Neural cell (in vitro differentiated cells): ENCODE measurements at regions not wholly inside any gene's neighbourhood (a gene's known extent, or its start where the extent isn't known, plus 50 kb on each side); places are given as distances from the start of the nearest gene placed in this dataset.

Experiments
- H2AFZ ChIP-seq: fragments of 200-600, 300-800 bp; sonication (generic), shearing (Covaris generic); 2 replicates; pipeline ENCODE4 v1.6.0; 2014; ENCODE audit warnings: low read depth, mild to moderate bottlenecking, antibody characterized with exemption, low read length, moderate library complexity
- H3F3A ChIP-seq: fragments of 200-600 bp; shearing (Covaris generic); 2 replicates; pipeline ENCODE4 v1.6.1; 2016; ENCODE audit warnings: mild to moderate bottlenecking, moderate library complexity, mixed read lengths, antibody characterized with exemption, low read length; ENCODE audit not compliant: insufficient read depth, poor library complexity, severe bottlenecking
- H3K27ac ChIP-seq: fragments of 200-600, 300-800 bp; sonication (generic), shearing (Covaris generic); 2 replicates; pipeline ENCODE4 v1.5.1; 2014; ENCODE audit warnings: mild to moderate bottlenecking, low read length, moderate library complexity
- H3K27me3 ChIP-seq: fragments of 300-800, 200-600 bp; sonication (generic), shearing (Covaris generic); 2 replicates; pipeline ENCODE4 v1.6.0; 2014; ENCODE audit warnings: mild to moderate bottlenecking, low read depth, low read length, moderate library complexity; ENCODE audit not compliant: insufficient read depth
- H3K36me3 ChIP-seq: fragments of 300-800, 200-600 bp; sonication (generic), shearing (Covaris generic); 2 replicates; pipeline ENCODE4 v1.5.1; 2014; ENCODE audit warnings: mild to moderate bottlenecking, antibody characterized with exemption, low read length, moderate library complexity; ENCODE audit not compliant: insufficient read depth
- H3K4me2 ChIP-seq: fragments of 300-800, 200-600 bp; sonication (generic), shearing (Covaris generic); 2 replicates; pipeline ENCODE4 v1.6.0; 2014; ENCODE audit warnings: mild to moderate bottlenecking, low read length
- H3K4me3 ChIP-seq: fragments of 300-800, 200-600 bp; sonication (generic), shearing (Covaris generic); 2 replicates; pipeline ENCODE4 v1.5.1; 2014; ENCODE audit warnings: mild to moderate bottlenecking, low read length, moderate library complexity
- H3K79me2 ChIP-seq: fragments of 200-600 bp; shearing (Covaris generic); replicated peaks from 2 replicates; pipeline ENCODE4 v1.6.0; 2014; ENCODE audit warnings: mild to moderate bottlenecking, low read length, moderate library complexity; ENCODE audit not compliant: insufficient read depth
- H3K9ac ChIP-seq: fragments of 300-800, 200-600 bp; sonication (generic), shearing (Covaris generic); 2 replicates; pipeline ENCODE4 v1.6.1; 2016; ENCODE audit warnings: mild to moderate bottlenecking, low read length, mixed read lengths
- H3K9me2 ChIP-seq: fragments of 200-600 bp; shearing (Covaris generic); 2 replicates; pipeline ENCODE4 v1.6.1; 2016; ENCODE audit warnings: mild to moderate bottlenecking, low read length, mixed read lengths; ENCODE audit not compliant: insufficient read depth
- H3K9me3 ChIP-seq: fragments of 200-600, 300-800 bp; sonication (generic), shearing (Covaris generic); 2 replicates; pipeline ENCODE4 v1.6.1; 2016; ENCODE audit warnings: mild to moderate bottlenecking, mixed run types, low read length, moderate library complexity, mixed read lengths
- H4K20me1 ChIP-seq: fragments of 200-600 bp; shearing (Covaris generic); 2 replicates; pipeline ENCODE4 v1.6.1; 2016; ENCODE audit warnings: mild to moderate bottlenecking, mixed run types; ENCODE audit not compliant: insufficient read depth
- EP300 ChIP-seq: fragments of 450-650 bp; conservative IDR thresholded peaks from 2 replicates; pipeline ENCODE4 v1.6.1; 2014; ENCODE audit warnings: antibody characterized with exemption, mild to moderate bottlenecking, moderate library complexity; ENCODE audit not compliant: poor library complexity, severe bottlenecking
- EZH2 ChIP-seq: fragments of 200-600, 300-800 bp; shearing (Covaris generic), sonication (generic); IDR thresholded peaks from 2 replicates; pipeline ENCODE4 v1.6.1; 2014; ENCODE audit warnings: antibody characterized with exemption, low read length, borderline replicate concordance, mild to moderate bottlenecking; ENCODE audit not compliant: insufficient read depth, poor library complexity, severe bottlenecking
- MXI1 ChIP-seq: fragments of 450-650 bp; conservative IDR thresholded peaks from 2 replicates; pipeline ENCODE4 v1.6.1; 2014; ENCODE audit warnings: antibody characterized with exemption, mild to moderate bottlenecking; ENCODE audit not compliant: poor library complexity, severe bottlenecking
- POLR2AphosphoS5 ChIP-seq: IDR thresholded peaks from 2 replicates; pipeline ENCODE4 v1.6.1; 2012
- RAD21 ChIP-seq: fragments of 450-650 bp; conservative IDR thresholded peaks from 2 replicates; pipeline ENCODE4 v1.6.1; 2014; ENCODE audit warnings: antibody characterized with exemption, mild to moderate bottlenecking, moderate library complexity
- SMC3 ChIP-seq: fragments of 450-650 bp; conservative IDR thresholded peaks from 2 replicates; pipeline ENCODE4 v1.6.1; 2014; ENCODE audit warnings: antibody characterized with exemption, mild to moderate bottlenecking, moderate library complexity; ENCODE audit not compliant: poor library complexity
- TAF1 ChIP-seq: IDR thresholded peaks from 2 replicates; pipeline ENCODE4 v1.6.1; 2012; ENCODE audit warnings: low read depth
- TF ChIP-seq, protein P1 (sequence below): fragments of 450-650 bp; IDR thresholded peaks from 2 replicates; pipeline ENCODE4 v1.5.1; 2014; ENCODE audit warnings: antibody characterized with exemption, mild to moderate bottlenecking, moderate library complexity; ENCODE audit not compliant: poor library complexity, severe bottlenecking
- TF ChIP-seq, protein P2 (sequence below): IDR thresholded peaks from 2 replicates; pipeline ENCODE4 v1.6.1; 2012; ENCODE audit warnings: borderline replicate concordance

DNA sequence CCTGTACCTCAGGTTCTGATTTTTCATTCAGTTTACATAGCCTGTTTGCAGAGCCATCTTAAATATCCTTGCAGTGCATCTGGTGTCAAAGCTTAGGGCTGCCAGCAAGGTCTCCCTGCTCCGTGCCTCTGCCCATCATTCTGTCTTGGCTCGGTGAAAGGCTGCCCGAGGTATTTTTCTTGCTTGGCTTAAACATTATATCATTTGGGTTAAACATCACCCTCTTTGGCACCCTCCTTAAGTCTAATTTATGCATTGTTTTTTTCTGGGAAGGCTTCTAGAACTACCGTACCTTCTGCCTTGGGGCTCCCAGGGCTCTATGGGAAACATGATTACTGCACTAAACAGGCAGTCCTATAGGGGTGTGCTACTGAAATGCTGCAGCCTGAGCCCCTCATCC, 158.6 kb upstream of the CELF4 start:
- no peak overlapping the region for H3K27ac ChIP-seq
- no peak overlapping the region for H3K4me3 ChIP-seq
- H4K20me1 ChIP-seq: no peaks in the 10 kb centered on the region
- H3K4me2 ChIP-seq: no peak overlapping the region
- no peaks in the 10 kb centered on the region for H3K79me2 ChIP-seq
- no peaks in the 10 kb centered on the region for H3K9me3 ChIP-seq
- H3K27me3 ChIP-seq: no peaks in the 10 kb centered on the region
- no peaks in the 10 kb centered on the region for H3K9me2 ChIP-seq
- H3K9ac ChIP-seq: no peak overlapping the region
- no peaks in the 10 kb centered on the region for H3K36me3 ChIP-seq
- H2AFZ ChIP-seq: no peak overlapping the region
- no peaks in the 10 kb centered on the region for H3F3A ChIP-seq
- TF ChIP-seq RAD21: no peak
- TF ChIP-seq, protein P1, sequence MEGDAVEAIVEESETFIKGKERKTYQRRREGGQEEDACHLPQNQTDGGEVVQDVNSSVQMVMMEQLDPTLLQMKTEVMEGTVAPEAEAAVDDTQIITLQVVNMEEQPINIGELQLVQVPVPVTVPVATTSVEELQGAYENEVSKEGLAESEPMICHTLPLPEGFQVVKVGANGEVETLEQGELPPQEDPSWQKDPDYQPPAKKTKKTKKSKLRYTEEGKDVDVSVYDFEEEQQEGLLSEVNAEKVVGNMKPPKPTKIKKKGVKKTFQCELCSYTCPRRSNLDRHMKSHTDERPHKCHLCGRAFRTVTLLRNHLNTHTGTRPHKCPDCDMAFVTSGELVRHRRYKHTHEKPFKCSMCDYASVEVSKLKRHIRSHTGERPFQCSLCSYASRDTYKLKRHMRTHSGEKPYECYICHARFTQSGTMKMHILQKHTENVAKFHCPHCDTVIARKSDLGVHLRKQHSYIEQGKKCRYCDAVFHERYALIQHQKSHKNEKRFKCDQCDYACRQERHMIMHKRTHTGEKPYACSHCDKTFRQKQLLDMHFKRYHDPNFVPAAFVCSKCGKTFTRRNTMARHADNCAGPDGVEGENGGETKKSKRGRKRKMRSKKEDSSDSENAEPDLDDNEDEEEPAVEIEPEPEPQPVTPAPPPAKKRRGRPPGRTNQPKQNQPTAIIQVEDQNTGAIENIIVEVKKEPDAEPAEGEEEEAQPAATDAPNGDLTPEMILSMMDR: no peak
- no peak for TF ChIP-seq EP300
- TF ChIP-seq TAF1: no peak
- TF ChIP-seq POLR2AphosphoS5: no peak
- TF ChIP-seq, protein P2, sequence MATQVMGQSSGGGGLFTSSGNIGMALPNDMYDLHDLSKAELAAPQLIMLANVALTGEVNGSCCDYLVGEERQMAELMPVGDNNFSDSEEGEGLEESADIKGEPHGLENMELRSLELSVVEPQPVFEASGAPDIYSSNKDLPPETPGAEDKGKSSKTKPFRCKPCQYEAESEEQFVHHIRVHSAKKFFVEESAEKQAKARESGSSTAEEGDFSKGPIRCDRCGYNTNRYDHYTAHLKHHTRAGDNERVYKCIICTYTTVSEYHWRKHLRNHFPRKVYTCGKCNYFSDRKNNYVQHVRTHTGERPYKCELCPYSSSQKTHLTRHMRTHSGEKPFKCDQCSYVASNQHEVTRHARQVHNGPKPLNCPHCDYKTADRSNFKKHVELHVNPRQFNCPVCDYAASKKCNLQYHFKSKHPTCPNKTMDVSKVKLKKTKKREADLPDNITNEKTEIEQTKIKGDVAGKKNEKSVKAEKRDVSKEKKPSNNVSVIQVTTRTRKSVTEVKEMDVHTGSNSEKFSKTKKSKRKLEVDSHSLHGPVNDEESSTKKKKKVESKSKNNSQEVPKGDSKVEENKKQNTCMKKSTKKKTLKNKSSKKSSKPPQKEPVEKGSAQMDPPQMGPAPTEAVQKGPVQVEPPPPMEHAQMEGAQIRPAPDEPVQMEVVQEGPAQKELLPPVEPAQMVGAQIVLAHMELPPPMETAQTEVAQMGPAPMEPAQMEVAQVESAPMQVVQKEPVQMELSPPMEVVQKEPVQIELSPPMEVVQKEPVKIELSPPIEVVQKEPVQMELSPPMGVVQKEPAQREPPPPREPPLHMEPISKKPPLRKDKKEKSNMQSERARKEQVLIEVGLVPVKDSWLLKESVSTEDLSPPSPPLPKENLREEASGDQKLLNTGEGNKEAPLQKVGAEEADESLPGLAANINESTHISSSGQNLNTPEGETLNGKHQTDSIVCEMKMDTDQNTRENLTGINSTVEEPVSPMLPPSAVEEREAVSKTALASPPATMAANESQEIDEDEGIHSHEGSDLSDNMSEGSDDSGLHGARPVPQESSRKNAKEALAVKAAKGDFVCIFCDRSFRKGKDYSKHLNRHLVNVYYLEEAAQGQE: no peak
- TF ChIP-seq MXI1: no peak
- no peak for TF ChIP-seq EZH2
- TF ChIP-seq SMC3: no peak

DNA sequence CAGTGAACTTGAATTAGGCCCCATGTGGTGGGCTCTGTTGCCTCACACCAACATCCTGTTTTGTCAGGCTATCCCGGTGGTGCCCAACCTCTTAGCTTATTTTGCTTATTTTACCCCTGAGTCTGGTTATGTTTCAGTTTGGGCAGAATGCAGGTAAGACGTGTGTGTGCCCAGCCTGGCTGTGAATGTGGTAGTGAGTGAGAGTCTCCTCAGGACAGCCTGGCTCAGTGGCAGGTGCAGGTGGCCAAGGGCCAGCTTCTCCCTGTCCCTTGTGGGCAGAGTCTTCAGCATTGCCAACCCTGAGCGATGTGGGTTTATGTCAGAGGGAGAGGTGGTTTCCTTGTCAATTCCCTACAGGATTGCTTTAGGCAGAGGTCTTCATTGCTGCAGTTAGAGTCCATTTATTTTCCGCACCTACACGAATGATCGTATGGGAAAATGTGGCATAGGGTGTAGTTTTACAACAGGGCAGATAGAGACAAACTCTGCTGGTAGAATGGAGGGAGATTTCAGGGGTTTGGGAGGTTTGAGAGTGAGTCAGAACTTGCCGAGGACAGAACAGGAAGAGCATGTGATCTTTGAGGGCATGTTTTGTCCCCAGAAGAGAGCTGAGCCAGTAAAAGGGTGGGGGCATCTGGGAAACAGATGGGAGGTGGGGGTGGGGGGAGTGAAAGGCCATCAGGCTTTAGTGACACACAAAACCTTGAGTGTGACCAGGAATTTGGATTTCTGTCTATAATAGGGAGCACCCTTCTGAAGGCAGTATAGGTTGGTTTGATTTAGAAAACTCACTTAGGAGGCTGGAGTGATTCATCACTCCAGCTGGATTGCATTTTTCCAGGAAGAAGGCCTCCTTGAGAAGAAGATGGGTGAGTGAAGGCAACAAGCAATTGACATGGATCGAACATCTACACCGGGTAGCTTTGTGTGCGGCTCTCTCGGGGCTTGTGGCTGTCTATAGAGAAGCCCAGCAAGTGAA, 156.2 kb upstream of the CELF4 start:
- Histone ChIP-seq H3K9me2 (no peaks in the 10 kb centered on the region), H3K27ac (no peak overlapping the region), H3F3A (no peaks in the 10 kb centered on the region), H3K27me3 (no peaks in the 10 kb centered on the region), H2AFZ (no peak overlapping the region), H3K79me2 (no peaks in the 10 kb centered on the region), H3K4me3 (no peak overlapping the region), H4K20me1 (no peaks in the 10 kb centered on the region), H3K4me2 (no peak overlapping the region), H3K36me3 (no peaks in the 10 kb centered on the region), H3K9me3 (no peaks in the 10 kb centered on the region), H3K9ac (no peak overlapping the region)
- no peak for TF ChIP-seq EP300
